Panc1 (cell line): ENCODE measurements at regions not wholly inside any gene's neighbourhood (a gene's known extent, or its start where the extent isn't known, plus 50 kb on each side); places are given as distances from the start of the nearest gene placed in this dataset.

Experiments used
- CTCF ChIP-seq: fragments of 450-650 bp; IDR thresholded peaks from 2 replicates; pipeline ENCODE4 v1.5.1; 2017; ENCODE audit warnings: mild to moderate bottlenecking
- POLR2AphosphoS5 ChIP-seq: IDR thresholded peaks from 2 replicates; pipeline ENCODE4 v1.6.1; 2012; ENCODE audit warnings: mild to moderate bottlenecking, low read depth, low read length, moderate library complexity

DNA sequence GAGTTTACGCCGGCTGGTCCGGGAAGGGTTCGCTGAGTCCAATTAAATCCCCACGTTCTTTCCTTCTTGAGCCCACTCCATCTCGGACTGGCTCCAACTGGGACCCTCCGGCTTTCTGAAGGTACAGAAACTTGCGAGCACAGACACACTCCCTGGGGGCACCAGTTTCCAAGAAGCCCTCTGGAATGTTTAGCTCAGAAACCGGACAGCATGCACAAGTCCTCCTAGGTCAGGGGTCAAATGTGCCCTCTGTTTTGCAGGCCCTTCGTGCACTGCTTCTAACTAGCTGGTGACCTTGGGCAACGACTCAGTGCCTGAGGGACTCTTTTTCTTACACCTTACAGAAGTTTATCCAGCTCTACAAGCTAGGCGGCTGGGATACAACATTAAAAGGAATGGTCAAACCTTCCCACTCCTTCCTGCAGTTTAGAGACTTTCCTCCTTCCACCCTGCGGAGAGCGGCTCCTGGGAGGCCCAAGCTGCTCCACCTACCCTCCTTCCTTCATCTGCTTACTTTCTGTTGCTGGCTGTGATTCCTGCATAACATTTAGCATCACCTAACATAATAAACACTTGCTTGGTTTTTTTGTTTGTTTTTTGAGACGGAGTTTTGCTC is 275.5 kb downstream of the BCOR start:
- no peak for TF ChIP-seq CTCF
- TF ChIP-seq POLR2AphosphoS5 = no peak
